A549 (cell line): ENCODE measurements at regions not wholly inside any gene's neighbourhood (a gene's known extent, or its start where the extent isn't known, plus 50 kb on each side); places are given as distances from the start of the nearest gene placed in this dataset.
"Not testable (repeated sequence)": the region's sequence is repeated elsewhere in the genome, so short reads cannot be mapped to it uniquely, and the experiment has no call there.

ENCODE experiments used
- ATAC-seq, 2 experiments: fragments of 200-7000 bp in 1 of 2; fragments of >200 bp in 1 of 2; cut with Nextera tagmentation in 1 of 2; cut with Tn5 transposase in 1 of 2; 3 replicates each; pipeline versions ENCODE4 v1.8.0 to v1.9.1; 2018 to 2020; ENCODE audit warnings: mild to moderate bottlenecking in 1 of 2, moderate library complexity in 1 of 2
- CTCF ChIA-PET: fragments of 300-600 bp; sonication (Branson Sonifier 250); formaldehyde crosslinking; extraction: SDS; loops from one replicate; lab custom pipeline; 2021; ENCODE audit warnings: antibody characterized with exemption, inconsistent platforms; lab: Yijun Ruan, JAX
- POLR2A ChIA-PET: fragments of 350-600 bp; formaldehyde crosslinking; extraction: SDS; loops from one replicate; lab custom pipeline; 2021; ENCODE audit warnings: antibody characterized with exemption, inconsistent platforms; lab: Yijun Ruan, JAX
- DNase-seq, 2 experiments: peaks; one replicate each; pipeline versions ENCODE4 v3.0.0 to v3.0.0-alpha.2; 2011 to 2016; ENCODE audit warnings: low read depth in 1 of 2, low spot score in 1 of 2
- FAIRE-seq: peaks from 2 replicates; lab custom pipeline; 2011; peaks lifted over from hg19 to GRCh38; lab: Jason Lieb, UNC
- H3K27ac ChIP-seq, 2 experiments: fragments of >200 bp; sonication (Bioruptor Twin); formaldehyde crosslinking; 3 replicates each; pipeline ENCODE4 v1.5.1; 2016 to 2017
- H3K4me1 ChIP-seq: fragments of >200 bp; sonication (Bioruptor Twin); formaldehyde crosslinking; 3 replicates; pipeline ENCODE4 v1.6.1; 2016
- H3K4me2 ChIP-seq: fragments of >200 bp; sonication (Bioruptor Twin); formaldehyde crosslinking; 3 replicates; pipeline ENCODE4 v1.6.1; 2016
- H3K4me3 ChIP-seq: fragments of >200 bp; sonication (Bioruptor Twin); formaldehyde crosslinking; 3 replicates; pipeline ENCODE4 v1.5.1; 2016
- H3K9me3 ChIP-seq: fragments of >200 bp; sonication (Bioruptor Twin); formaldehyde crosslinking; 3 replicates; pipeline ENCODE4 v1.6.1; 2016
- CTCF ChIP-seq: fragments of >200 bp; sonication (Bioruptor Twin); formaldehyde crosslinking; IDR thresholded peaks from 3 replicates; pipeline ENCODE4 v1.5.1; 2016
- MAX ChIP-seq: IDR thresholded peaks from 2 replicates; pipeline ENCODE4 v1.6.1; 2012
- RAD21 ChIP-seq, 2 experiments: fragments of >200 bp in 1 of 2; sonication (Bioruptor Twin) in 1 of 2; formaldehyde crosslinking in 1 of 2; IDR thresholded peaks in 1 of 2; conservative IDR thresholded peaks in 1 of 2; 2 replicates in 1 of 2; 3 replicates in 1 of 2; pipeline ENCODE4 v1.6.1; 2012 to 2018; ENCODE audit warnings: inconsistent platforms in 1 of 2
- SMC3 ChIP-seq: fragments of >200 bp; sonication (Bioruptor Twin); formaldehyde crosslinking; IDR thresholded peaks from 3 replicates; pipeline ENCODE4 v1.6.1; 2018; ENCODE audit warnings: inconsistent platforms
- WGBS: methylation state at CpG from one replicate; pipeline ENCODE4 v1.1.6; 2017; ENCODE audit errors: missing lambda C conversion rate; 5-methylcytosine and 5-hydroxymethylcytosine counted together

- H3K4me2 ChIP-seq, CTCF ChIA-PET, FAIRE-seq, ATAC-seq, H3K4me1 ChIP-seq, H3K9me3 ChIP-seq, H3K4me3 ChIP-seq, H3K27ac ChIP-seq, POLR2A ChIA-PET, DNase-seq: not testable (repeated sequence)
- WGBS = 95% methylated on average over 7 of the region's 8 CpGs
Observed at GRCh38 chr9:64370344-64370743, 914.7 kb downstream of the FOXD4L5 start.

GRCh38 chr9:64369644-64370043 is 915.4 kb downstream of the FOXD4L5 start:
- Histone ChIP-seq H3K4me2 (peak overlapping the region; percentile 57), H3K4me3 (peak overlapping the region; percentile 32; the same call in 2 of the 3 replicates)
- DNase-seq, FAIRE-seq, H3K4me1 ChIP-seq, H3K9me3 ChIP-seq, H3K27ac ChIP-seq, CTCF ChIA-PET, POLR2A ChIA-PET: not testable (repeated sequence)
- peak in 1 of 2 experiments; percentile 38; a peak in 3 of 6 replicates for ATAC-seq
- WGBS = no CpG with 5 or more reads among the region's 31 CpGs

GRCh38 chr9:64369114-64369513 is 915.9 kb downstream of the FOXD4L5 start:
- H3K27ac ChIP-seq, POLR2A ChIA-PET: not testable (repeated sequence)
- 0% methylated on average over 3 of the region's 44 CpGs for WGBS

GRCh38 chr9:64368644-64368942 is 916.4 kb downstream of the FOXD4L5 start:
- CTCF ChIA-PET, FAIRE-seq, DNase-seq, H3K9me3 ChIP-seq, H3K4me1 ChIP-seq, POLR2A ChIA-PET, ATAC-seq: not testable (repeated sequence)
- WGBS = no CpG with 5 or more reads among the region's 16 CpGs
- peak overlapping the region in 1 of 2 experiments; percentile 49; a peak in 1 of 6 replicates for H3K27ac ChIP-seq
- peak overlapping the region; percentile 58; the same call in 2 of the 3 replicates for H3K4me2 ChIP-seq
- H3K4me3 ChIP-seq = peak overlapping the region; percentile 33; the same call in 2 of the 3 replicates

More at GRCh38 chr9:64369114-64369513, 915.9 kb downstream of the FOXD4L5 start:
- peak overlapping the region; percentile 31; the same call in 1 of the 3 replicates for H3K4me3 ChIP-seq
- H3K9me3 ChIP-seq, H3K4me1 ChIP-seq, CTCF ChIA-PET, DNase-seq, FAIRE-seq: not testable (repeated sequence)
- peak overlapping the region; percentile 41; the same call in 1 of the 3 replicates for H3K4me2 ChIP-seq
- TF ChIP-seq RAD21 (conservative IDR thresholded peaks at IDR 0.05 in 1 of 2, IDR thresholded peaks at IDR 0.05 in 1 of 2) (peak; percentile 22 to 28; a peak in 4 of 5 replicates), MAX (0 out of 2 replicates have a peak, but pooled peaks have one; percentile 37), CTCF (peak; percentile 33), SMC3 (peak; percentile 35; the same call in 2 of the 3 replicates)
- peak; percentile 100 for ATAC-seq

- peak overlapping the region in 1 of 2 experiments; percentile 49; a peak in 1 of 6 replicates for H3K27ac ChIP-seq
- CTCF ChIA-PET, POLR2A ChIA-PET, H3K4me1 ChIP-seq, ATAC-seq, FAIRE-seq, H3K9me3 ChIP-seq: not testable (repeated sequence)
- peak overlapping the region; percentile 58; the same call in 2 of the 3 replicates for H3K4me2 ChIP-seq
- H3K4me3 ChIP-seq = peak overlapping the region; percentile 33; the same call in 2 of the 3 replicates
- peak in 1 of 2 experiments; percentile 0 for DNase-seq
- 86% methylated on average over 16 of the region's 47 CpGs for WGBS
Observed at GRCh38 chr9:64367826-64368643, 917.0 kb downstream of the FOXD4L5 start.
